GM23338 (cell line): ENCODE measurements at regions not wholly inside any gene's neighbourhood (a gene's known extent, or its start where the extent isn't known, plus 50 kb on each side); places are given as distances from the start of the nearest gene placed in this dataset.

Experiments
- ATAC-seq: fragments of 200-7000 bp; cut with Tn5 transposase; 3 replicates; pipeline ENCODE4 v1.9.1; 2020
- DNase-seq: peaks from one replicate; pipeline ENCODE4 v3.0.0-alpha.2; 2015; ENCODE audit warnings: low spot score
- H2AFZ ChIP-seq: fragments of 200-600 bp; sonication (generic); 2 replicates; pipeline ENCODE4 v1.8.0; 2016; ENCODE audit warnings: antibody characterized with exemption, mild to moderate bottlenecking, moderate library complexity
- H3F3A ChIP-seq: fragments of 200-600 bp; sonication (generic); replicated peaks from 2 replicates; pipeline ENCODE4 v1.8.0; 2017; ENCODE audit warnings: antibody characterized with exemption, mixed run types, low read depth
- H3K27ac ChIP-seq: fragments of 200-600 bp; sonication (generic); 2 replicates; pipeline ENCODE4 v1.6.1; 2016; ENCODE audit warnings: low read depth
- H3K27me3 ChIP-seq: fragments of 200-600 bp; sonication (generic); 2 replicates; pipeline ENCODE4 v1.8.0; 2016; ENCODE audit warnings: mild to moderate bottlenecking, mixed run types, moderate library complexity; ENCODE audit not compliant: insufficient read depth
- H3K36me3 ChIP-seq: fragments of 200-600 bp; sonication (generic); 2 replicates; pipeline ENCODE4 v1.8.0; 2016; ENCODE audit warnings: mild to moderate bottlenecking; ENCODE audit not compliant: insufficient read depth
- H3K4me1 ChIP-seq: fragments of 200-600 bp; sonication (generic); 2 replicates; pipeline ENCODE4 v1.8.0; 2016; ENCODE audit warnings: mild to moderate bottlenecking, moderate library complexity; ENCODE audit not compliant: insufficient read depth
- H3K4me2 ChIP-seq: fragments of 200-600 bp; sonication (generic); 2 replicates; pipeline ENCODE4 v1.7.1; 2017; ENCODE audit warnings: mixed run types
- H3K4me3 ChIP-seq: fragments of 200-600 bp; sonication (generic); 2 replicates; pipeline ENCODE4 v1.6.1; 2016; ENCODE audit warnings: mixed run types
- H3K79me2 ChIP-seq: fragments of 200-600 bp; sonication (generic); replicated peaks from 2 replicates; pipeline ENCODE4 v1.8.0; 2017; ENCODE audit warnings: mild to moderate bottlenecking; ENCODE audit not compliant: insufficient read depth
- H3K9me2 ChIP-seq: fragments of 200-600 bp; sonication (generic); 2 replicates; pipeline ENCODE4 v1.8.0; 2017; ENCODE audit not compliant: insufficient read depth
- H4K20me1 ChIP-seq: fragments of 200-600 bp; sonication (generic); replicated peaks from 2 replicates; pipeline ENCODE4 v1.8.0; 2017; ENCODE audit warnings: mild to moderate bottlenecking; ENCODE audit not compliant: insufficient read depth
- H3K27ac Mint-ChIP-seq: 2 replicates; pipeline ENCODE4 v1.8.0; 2020; ENCODE audit warnings: inconsistent platforms, mild to moderate bottlenecking, moderate library complexity, mixed read lengths
- H3K27me3 Mint-ChIP-seq: 3 replicates; pipeline ENCODE4 v1.8.0; 2022; ENCODE audit warnings: low read depth, mild to moderate bottlenecking, moderate library complexity, mixed read lengths, inconsistent platforms; ENCODE audit not compliant: insufficient read depth, poor library complexity
- H3K36me3 Mint-ChIP-seq: 3 replicates; pipeline ENCODE4 v1.8.0; 2021; ENCODE audit warnings: low read depth, mild to moderate bottlenecking, inconsistent platforms, moderate library complexity, mixed read lengths
- H3K4me1 Mint-ChIP-seq: 3 replicates; pipeline ENCODE4 v1.8.0; 2020; ENCODE audit warnings: mild to moderate bottlenecking, inconsistent platforms, mixed read lengths
- H3K4me3 Mint-ChIP-seq: 3 replicates; pipeline ENCODE4 v1.8.0; 2021; ENCODE audit warnings: moderate library complexity, mild to moderate bottlenecking, inconsistent platforms, mixed read lengths
- H3K9me3 Mint-ChIP-seq: 3 replicates; pipeline ENCODE4 v1.8.0; 2020; ENCODE audit warnings: moderate library complexity, mild to moderate bottlenecking, inconsistent platforms, mixed read lengths
- CREB1 ChIP-seq: fragments of 250-450 bp; sonication (Bioruptor Pico); IDR thresholded peaks from 2 replicates; pipeline ENCODE4 v1.5.0; 2020; ENCODE audit warnings: low read depth, mild to moderate bottlenecking, moderate library complexity
- CTCF ChIP-seq, 2 experiments: fragments of 200-600 bp in 1 of 2; sonication (generic) in 1 of 2; conservative IDR thresholded peaks; 2 replicates each; pipeline versions ENCODE4 v1.5.1 to v1.6.1; 2016 to 2017; ENCODE audit warnings: antibody characterized with exemption in 2 of 2, low read depth in 2 of 2, mild to moderate bottlenecking in 2 of 2, moderate library complexity in 1 of 2
- ETS1 ChIP-seq: IDR thresholded peaks from 2 replicates; pipeline ENCODE4 v1.6.1; 2016; ENCODE audit warnings: antibody characterized with exemption
- EZH2 ChIP-seq: fragments of 200-600 bp; sonication (generic); IDR thresholded peaks from one replicate; pipeline ENCODE4 v1.8.0; 2017; ENCODE audit warnings: antibody characterized with exemption, mild to moderate bottlenecking, low read depth; ENCODE audit not compliant: unreplicated experiment
- EZH2phosphoT487 ChIP-seq: fragments of 200-600 bp; sonication (generic); IDR thresholded peaks from one replicate; pipeline ENCODE4 v1.8.1; 2018; ENCODE audit warnings: antibody characterized with exemption; ENCODE audit not compliant: unreplicated experiment
- JUNB ChIP-seq: IDR thresholded peaks from one replicate; pipeline ENCODE4 v1.6.1; 2016; ENCODE audit warnings: antibody characterized with exemption; ENCODE audit not compliant: unreplicated experiment
- NANOG ChIP-seq: IDR thresholded peaks from 2 replicates; pipeline ENCODE4 v1.6.1; 2016; ENCODE audit warnings: antibody characterized with exemption, borderline replicate concordance
- POLR2AphosphoS5 ChIP-seq: IDR thresholded peaks from 2 replicates; pipeline ENCODE4 v1.6.1; 2016; ENCODE audit warnings: antibody characterized with exemption, low read depth
- STAT1 ChIP-seq: IDR thresholded peaks from one replicate; pipeline ENCODE4 v1.6.1; 2016; ENCODE audit warnings: antibody characterized with exemption; ENCODE audit not compliant: unreplicated experiment
- ZNF114 ChIP-seq: fragments of 250-450 bp; sonication (Bioruptor Pico); IDR thresholded peaks from 2 replicates; pipeline ENCODE4 v1.5.0; 2020; ENCODE audit warnings: mild to moderate bottlenecking, moderate library complexity
- ZNF331 ChIP-seq: fragments of 250-450 bp; sonication (Bioruptor Pico); IDR thresholded peaks from 2 replicates; pipeline ENCODE4 v1.5.0; 2020; ENCODE audit warnings: low read depth, mild to moderate bottlenecking, moderate library complexity
- TF ChIP-seq, protein P1 (sequence below): fragments of 250-450 bp; sonication (Bioruptor Pico); IDR thresholded peaks from 2 replicates; pipeline ENCODE4 v1.5.0; 2020; ENCODE audit warnings: mild to moderate bottlenecking, moderate library complexity
- TF ChIP-seq, protein P2 (sequence below): IDR thresholded peaks from one replicate; pipeline ENCODE4 v1.6.1; 2018; ENCODE audit warnings: antibody characterized with exemption; ENCODE audit not compliant: unreplicated experiment

- Mint-ChIP-seq H3K4me1 (no peaks in the 10 kb centered on the region), H3K4me3 (no peak overlapping the region), H3K27me3 (peaks cover 1% of the 10 kb centered on the region), H3K36me3 (no peaks in the 10 kb centered on the region), H3K27ac (no peak overlapping the region), H3K9me3 (no peaks in the 10 kb centered on the region; the same call in 2 of the 3 replicates)
- no peaks in the 10 kb centered on the region for H3K79me2 ChIP-seq
- no peaks in the 10 kb centered on the region for H3K36me3 ChIP-seq
- H2AFZ ChIP-seq = no peak overlapping the region
- TF ChIP-seq, protein P1, sequence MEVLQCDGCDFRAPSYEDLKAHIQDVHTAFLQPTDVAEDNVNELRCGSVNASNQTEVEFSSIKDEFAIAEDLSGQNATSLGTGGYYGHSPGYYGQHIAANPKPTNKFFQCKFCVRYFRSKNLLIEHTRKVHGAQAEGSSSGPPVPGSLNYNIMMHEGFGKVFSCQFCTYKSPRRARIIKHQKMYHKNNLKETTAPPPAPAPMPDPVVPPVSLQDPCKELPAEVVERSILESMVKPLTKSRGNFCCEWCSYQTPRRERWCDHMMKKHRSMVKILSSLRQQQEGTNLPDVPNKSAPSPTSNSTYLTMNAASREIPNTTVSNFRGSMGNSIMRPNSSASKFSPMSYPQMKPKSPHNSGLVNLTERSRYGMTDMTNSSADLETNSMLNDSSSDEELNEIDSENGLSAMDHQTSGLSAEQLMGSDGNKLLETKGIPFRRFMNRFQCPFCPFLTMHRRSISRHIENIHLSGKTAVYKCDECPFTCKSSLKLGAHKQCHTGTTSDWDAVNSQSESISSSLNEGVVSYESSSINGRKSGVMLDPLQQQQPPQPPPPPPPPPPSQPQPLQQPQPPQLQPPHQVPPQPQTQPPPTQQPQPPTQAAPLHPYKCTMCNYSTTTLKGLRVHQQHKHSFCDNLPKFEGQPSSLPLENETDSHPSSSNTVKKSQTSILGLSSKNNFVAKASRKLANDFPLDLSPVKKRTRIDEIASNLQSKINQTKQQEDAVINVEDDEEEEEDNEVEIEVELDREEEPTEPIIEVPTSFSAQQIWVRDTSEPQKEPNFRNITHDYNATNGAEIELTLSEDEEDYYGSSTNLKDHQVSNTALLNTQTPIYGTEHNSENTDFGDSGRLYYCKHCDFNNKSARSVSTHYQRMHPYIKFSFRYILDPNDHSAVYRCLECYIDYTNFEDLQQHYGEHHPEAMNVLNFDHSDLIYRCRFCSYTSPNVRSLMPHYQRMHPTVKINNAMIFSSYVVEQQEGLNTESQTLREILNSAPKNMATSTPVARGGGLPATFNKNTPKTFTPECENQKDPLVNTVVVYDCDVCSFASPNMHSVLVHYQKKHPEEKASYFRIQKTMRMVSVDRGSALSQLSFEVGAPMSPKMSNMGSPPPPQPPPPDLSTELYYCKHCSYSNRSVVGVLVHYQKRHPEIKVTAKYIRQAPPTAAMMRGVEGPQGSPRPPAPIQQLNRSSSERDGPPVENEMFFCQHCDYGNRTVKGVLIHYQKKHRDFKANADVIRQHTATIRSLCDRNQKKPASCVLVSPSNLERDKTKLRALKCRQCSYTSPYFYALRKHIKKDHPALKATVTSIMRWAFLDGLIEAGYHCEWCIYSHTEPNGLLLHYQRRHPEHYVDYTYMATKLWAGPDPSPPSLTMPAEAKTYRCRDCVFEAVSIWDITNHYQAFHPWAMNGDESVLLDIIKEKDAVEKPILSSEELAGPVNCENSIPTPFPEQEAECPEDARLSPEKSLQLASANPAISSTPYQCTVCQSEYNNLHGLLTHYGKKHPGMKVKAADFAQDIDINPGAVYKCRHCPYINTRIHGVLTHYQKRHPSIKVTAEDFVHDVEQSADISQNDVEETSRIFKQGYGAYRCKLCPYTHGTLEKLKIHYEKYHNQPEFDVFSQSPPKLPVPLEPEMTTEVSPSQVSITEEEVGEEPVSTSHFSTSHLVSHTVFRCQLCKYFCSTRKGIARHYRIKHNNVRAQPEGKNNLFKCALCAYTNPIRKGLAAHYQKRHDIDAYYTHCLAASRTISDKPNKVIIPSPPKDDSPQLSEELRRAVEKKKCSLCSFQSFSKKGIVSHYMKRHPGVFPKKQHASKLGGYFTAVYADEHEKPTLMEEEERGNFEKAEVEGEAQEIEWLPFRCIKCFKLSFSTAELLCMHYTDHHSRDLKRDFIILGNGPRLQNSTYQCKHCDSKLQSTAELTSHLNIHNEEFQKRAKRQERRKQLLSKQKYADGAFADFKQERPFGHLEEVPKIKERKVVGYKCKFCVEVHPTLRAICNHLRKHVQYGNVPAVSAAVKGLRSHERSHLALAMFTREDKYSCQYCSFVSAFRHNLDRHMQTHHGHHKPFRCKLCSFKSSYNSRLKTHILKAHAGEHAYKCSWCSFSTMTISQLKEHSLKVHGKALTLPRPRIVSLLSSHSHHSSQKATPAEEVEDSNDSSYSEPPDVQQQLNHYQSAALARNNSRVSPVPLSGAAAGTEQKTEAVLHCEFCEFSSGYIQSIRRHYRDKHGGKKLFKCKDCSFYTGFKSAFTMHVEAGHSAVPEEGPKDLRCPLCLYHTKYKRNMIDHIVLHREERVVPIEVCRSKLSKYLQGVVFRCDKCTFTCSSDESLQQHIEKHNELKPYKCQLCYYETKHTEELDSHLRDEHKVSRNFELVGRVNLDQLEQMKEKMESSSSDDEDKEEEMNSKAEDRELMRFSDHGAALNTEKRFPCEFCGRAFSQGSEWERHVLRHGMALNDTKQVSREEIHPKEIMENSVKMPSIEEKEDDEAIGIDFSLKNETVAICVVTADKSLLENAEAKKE (CRISPR knock-in tag) = no peak
- no peak for TF ChIP-seq STAT1
- no peak for TF ChIP-seq ZNF114 (CRISPR knock-in tag)
- TF ChIP-seq, protein P2, sequence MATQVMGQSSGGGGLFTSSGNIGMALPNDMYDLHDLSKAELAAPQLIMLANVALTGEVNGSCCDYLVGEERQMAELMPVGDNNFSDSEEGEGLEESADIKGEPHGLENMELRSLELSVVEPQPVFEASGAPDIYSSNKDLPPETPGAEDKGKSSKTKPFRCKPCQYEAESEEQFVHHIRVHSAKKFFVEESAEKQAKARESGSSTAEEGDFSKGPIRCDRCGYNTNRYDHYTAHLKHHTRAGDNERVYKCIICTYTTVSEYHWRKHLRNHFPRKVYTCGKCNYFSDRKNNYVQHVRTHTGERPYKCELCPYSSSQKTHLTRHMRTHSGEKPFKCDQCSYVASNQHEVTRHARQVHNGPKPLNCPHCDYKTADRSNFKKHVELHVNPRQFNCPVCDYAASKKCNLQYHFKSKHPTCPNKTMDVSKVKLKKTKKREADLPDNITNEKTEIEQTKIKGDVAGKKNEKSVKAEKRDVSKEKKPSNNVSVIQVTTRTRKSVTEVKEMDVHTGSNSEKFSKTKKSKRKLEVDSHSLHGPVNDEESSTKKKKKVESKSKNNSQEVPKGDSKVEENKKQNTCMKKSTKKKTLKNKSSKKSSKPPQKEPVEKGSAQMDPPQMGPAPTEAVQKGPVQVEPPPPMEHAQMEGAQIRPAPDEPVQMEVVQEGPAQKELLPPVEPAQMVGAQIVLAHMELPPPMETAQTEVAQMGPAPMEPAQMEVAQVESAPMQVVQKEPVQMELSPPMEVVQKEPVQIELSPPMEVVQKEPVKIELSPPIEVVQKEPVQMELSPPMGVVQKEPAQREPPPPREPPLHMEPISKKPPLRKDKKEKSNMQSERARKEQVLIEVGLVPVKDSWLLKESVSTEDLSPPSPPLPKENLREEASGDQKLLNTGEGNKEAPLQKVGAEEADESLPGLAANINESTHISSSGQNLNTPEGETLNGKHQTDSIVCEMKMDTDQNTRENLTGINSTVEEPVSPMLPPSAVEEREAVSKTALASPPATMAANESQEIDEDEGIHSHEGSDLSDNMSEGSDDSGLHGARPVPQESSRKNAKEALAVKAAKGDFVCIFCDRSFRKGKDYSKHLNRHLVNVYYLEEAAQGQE = no peak
- no peak for TF ChIP-seq ZNF331 (CRISPR knock-in tag)
- TF ChIP-seq POLR2AphosphoS5 = no peak
- no peak for TF ChIP-seq EZH2
- no peak for TF ChIP-seq NANOG
- TF ChIP-seq EZH2phosphoT487 = no peak
- TF ChIP-seq JUNB = no peak
- TF ChIP-seq CREB1 = no peak
- TF ChIP-seq CTCF (conservative IDR thresholded peaks at IDR 0.05; ENCODE audit: low read depth in 2 of 2) = no peak
- TF ChIP-seq ETS1 = no peak
- H3F3A ChIP-seq = no peaks in the 10 kb centered on the region
- no peak overlapping the region for H3K4me2 ChIP-seq
- no peaks in the 10 kb centered on the region for H4K20me1 ChIP-seq
- no peaks in the 10 kb centered on the region for H3K4me1 ChIP-seq
- no peak for ATAC-seq
- DNase-seq = no peak
- peaks cover 8% of the 10 kb centered on the region; the same call in 1 of the 2 replicates for H3K9me2 ChIP-seq
- H3K27me3 ChIP-seq = no peaks in the 10 kb centered on the region
- no peak overlapping the region for H3K4me3 ChIP-seq
- H3K27ac ChIP-seq = no peak overlapping the region
These were observed 312.6 kb upstream of the COBL start for GRCh38 chr7:51629206-51629605.
